ENCODE measurements at regions not wholly inside any gene's neighbourhood (a gene's known extent, or its start where the extent isn't known, plus 50 kb on each side); places are given as distances from the start of the nearest gene placed in this dataset.

DNA sequence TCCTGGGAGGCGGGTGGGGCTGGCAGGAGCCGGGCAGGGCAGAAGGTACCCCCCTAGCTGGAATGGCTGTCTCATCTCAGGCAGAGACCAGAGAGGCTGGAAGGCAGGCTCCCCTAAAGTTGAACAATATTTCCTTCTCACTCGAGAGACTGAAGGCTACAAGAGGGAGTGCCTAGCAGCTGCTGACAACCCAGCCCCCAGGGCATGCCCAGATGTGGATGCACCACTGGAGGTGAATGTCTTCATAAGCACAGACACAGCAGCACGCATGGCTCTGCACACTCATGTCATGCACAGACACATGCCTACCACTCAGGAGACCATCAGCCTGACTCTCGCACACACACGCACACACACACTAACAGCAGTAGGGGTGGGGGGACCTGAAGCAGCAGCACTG, 179.0 kb downstream of the CCT6B start:
- DNase-seq (ENCODE audit: low spot score) (no peak), ATAC-seq (no peak)
- intact Hi-C loops (cut with DNase I), result no loop called here

DNA sequence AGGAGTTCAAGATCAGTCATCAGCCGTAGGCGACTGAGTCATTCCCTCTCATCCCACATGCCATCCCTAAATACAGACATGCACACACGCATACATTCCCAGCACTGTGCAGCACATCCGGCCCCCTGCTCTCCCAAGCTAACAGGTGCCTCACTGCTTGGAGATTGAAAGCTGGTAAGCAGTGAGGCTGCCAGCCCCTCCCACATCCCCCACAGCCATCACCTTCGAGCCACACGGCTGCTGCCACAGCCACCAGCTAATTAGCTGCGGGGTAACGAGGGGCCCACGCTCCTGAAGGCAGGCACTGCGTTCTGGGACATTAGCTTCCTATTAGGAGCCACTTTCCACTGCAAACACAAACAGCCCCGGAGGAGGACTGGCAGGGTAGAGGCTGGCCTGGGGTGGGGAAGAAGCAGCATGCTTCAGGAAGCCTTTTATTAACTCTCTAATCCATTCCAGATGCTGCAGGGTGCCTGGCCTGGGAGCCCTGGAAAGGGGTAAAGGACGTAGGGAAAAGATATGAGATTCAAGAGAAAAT, 179.6 kb downstream of the CCT6B start:
- intact Hi-C loops (cut with DNase I), result no loop called here
- DNase-seq (ENCODE audit: low spot score) (no peak), ATAC-seq (no peak)

DNA sequence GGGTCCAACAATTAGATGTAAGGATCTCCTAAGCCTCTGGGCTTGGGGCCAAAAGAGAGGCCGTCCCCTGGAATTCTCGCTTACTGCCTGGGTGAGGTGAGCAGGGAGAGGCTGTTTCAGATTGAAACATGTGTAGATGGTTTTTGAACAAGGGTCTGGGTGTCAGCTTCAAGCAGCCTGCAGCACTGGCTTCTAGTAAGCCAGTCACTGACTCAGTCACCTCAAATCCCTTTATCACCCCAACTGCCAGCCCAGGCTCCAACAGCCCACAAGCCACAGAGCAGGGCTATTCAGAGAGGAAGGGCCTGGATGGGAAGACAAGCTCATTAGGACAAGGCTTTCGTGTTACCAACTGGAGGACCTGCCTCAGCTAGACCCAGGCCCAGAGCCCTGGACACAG, 180.2 kb downstream of the CCT6B start:
- DNase-seq (ENCODE audit: low spot score), result no peak
- intact Hi-C loops (cut with DNase I), result no loop called here
- ATAC-seq, result no peak

DNA sequence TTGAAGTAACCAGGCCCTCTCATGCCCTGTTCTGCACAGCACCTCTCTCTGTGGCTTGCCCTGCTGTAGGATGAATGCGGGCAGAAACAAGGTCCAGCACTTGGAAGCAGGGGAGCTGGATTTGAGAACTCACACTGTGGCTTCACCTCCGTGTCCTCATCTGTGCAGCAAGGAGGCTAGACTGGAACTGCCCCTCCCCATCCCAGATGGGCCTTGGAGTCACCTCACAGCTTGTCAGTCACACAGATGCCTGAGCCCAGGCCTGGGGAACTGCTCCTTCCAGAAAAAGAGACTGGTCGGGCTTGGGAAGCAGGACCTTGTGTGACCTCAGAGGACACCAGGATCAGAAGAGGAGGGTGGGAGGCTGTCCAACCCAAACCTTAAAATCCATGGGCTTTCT, 180.8 kb downstream of the CCT6B start:
- DNase-seq (ENCODE audit: low spot score) (no peak), ATAC-seq (no peak)
- intact Hi-C loops (cut with DNase I), result no loop called here

DNA sequence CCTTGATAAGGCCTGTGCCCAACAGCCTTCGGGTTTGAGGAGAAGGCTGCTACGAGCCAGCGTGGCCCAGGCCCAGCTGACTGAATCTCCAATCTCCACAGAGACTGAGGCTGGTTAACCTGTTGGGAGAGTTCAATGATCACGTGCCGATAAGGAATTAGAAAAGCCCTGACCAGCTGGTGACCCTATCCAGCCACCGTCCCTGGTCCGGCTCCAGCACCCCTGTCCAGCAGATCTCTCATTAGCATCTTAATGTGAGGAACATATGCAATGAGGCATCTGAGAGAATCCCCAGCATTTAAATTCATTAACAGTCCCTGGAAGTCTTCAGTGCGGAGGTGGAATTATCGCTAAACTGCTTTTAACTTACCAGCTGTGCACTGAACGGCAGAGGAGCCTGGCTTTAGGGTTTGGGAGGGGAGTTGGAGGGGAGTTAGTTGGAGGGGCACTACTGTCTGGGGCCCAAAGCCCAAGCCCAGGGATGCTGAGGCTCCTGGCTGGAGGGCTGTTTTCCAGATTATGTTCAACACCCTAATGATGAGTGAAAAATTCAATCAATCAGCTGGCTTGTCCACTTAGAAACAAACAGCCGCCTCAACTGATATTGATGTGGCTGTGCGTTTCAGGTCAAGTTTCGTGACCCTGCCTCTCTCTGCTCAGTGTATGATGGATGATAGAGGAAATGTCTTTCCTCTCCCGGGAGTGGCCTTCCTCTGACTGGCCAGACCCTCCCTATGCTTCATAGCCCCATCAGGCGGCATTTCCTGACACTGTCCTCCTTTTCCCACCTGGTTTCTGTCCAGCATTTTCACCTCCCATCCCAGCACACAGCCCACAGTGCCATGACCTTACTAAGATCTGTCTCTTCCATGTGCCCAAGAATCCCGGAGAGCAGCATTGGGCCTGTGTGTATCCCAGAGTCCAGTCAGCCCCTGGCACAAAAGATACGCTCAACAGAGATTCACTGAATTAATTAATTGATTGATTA, 184.5 kb downstream of the CCT6B start:
- DNase-seq (ENCODE audit: low spot score), result no peak
- intact Hi-C loops (cut with DNase I), result no loop called here
- no peak for ATAC-seq

DNA sequence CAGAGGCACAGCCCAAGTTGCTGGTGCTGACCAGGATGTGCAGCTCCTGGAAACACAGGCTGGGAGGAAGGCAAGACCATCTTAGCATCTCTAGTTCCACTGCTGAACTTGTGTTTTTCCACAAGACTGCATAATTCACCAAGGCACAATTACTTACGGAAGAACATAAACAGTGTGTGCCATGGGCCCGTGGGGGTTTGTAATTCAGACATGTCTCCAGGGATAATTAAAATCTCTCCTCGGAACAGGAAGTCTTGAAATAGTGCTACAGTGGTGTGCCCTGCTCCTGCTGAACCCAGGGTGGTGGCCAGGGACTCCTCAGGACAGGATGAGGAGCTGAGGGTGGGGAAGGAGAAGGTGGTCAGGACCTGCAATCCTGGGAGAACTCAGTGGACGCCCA, 188.2 kb downstream of the CCT6B start:
- ATAC-seq (no peak), DNase-seq (ENCODE audit: low spot score) (no peak)
- intact Hi-C loops (cut with DNase I), result no loop called here

DNA sequence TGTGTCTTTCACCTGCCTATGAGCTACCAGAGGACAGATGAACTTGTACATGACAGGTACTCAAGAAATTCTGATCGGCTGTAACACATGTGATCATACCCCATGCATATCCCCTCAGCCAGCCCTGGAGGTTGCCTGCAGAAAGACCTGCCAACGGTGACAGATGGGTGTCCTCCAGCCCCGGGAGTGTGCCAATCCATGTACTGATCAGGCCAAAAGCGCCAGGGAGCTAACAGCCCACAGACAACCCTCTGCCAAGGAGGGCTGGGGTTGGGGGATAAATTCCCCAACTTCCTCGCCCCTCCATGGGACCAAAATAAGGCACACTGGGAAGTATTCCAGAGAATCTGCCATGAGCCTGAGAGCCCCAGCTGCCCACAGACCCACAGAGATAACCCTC, 189.4 kb downstream of the CCT6B start:
- intact Hi-C loops (cut with DNase I), result no loop called here
- ATAC-seq, result no peak
- DNase-seq (ENCODE audit: low spot score), result no peak

DNA sequence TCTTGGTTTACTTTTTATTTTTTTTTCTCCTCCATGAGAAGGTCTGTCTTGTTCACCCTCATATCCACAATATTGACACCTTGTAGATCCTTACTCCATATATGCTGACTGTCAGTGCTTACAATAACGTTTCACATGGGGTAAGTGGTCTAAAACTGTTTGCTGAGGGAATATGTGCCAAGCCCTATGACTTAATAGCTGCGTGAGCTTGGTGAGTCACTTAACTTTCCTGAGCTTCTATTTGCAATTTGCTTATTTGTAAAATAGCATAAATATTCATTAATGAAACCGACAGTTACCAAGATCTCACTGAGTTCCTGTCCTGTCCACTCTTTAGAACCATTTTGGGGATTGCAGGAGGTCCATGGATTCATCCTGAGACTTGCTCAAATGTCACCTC, 190.7 kb downstream of the CCT6B start:
- no peak for ATAC-seq
- intact Hi-C loops (cut with DNase I), result no loop called here
- DNase-seq (ENCODE audit: low spot score), result no peak

DNA sequence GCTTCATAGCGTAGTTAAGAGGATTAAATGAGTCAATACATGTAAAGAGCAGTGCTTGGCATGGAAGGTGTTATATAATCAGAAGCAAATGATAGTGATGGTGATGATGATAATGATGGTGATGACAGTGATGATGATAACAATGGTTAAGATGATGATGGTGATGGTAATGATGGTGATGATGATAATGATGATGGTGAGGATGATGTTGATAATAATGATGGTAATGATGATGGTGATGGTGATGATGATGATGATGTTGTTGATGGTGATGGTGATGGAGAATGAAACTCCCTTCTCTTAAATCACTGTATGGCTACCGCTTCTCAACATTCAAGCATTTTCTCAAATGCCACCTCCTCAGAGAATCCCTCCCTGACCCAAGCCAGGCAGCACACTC, 190.5 kb downstream of the TMEM132E start:
- DNase-seq (ENCODE audit: low spot score) (no peak), ATAC-seq (no peak)
- intact Hi-C loops (cut with DNase I), result no loop called here

DNA sequence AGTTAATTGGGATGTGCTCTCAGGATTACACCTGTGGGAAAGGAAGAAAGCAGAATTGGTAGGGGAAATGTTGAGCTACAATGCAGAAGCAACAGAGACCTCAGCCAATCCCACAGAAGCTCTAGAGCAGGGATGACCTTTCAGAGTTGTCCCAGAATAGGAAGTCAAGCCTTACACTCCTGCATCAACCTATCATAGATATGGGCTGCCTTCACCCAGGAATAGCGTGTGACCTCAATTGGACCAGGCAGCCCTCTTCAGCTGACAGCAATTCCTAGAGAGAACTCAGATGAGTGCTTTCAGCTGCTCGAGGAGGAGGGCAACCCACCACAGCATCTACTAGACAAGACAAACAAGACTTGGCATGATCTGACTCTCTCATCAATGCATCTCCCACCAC, 189.7 kb downstream of the TMEM132E start:
- intact Hi-C loops (cut with DNase I), result no loop called here
- DNase-seq (ENCODE audit: low spot score) (no peak), ATAC-seq (no peak)

DNA sequence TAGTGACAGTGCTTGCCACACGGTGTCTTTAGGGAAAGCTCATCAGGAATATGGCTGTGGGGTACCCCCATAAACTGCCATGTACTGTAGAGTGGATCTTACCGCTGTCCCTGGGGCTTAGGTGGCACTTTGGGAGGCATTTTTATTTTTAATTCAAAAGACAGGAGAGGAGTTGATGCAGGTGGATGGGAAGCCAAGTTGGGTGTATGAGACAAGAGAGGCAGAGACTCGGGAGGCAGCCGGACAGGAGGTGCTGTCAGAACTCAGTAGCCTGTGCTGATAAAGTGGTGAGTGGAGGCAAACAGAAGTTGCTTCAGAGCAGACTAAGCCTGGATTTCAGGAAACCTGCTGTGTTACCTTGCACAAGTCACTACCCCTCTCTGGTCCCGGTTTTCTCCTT, 185.9 kb downstream of the TMEM132E start:
- ATAC-seq (no peak), DNase-seq (ENCODE audit: low spot score) (no peak)
- intact Hi-C loops (cut with DNase I), result no loop called here

DNA sequence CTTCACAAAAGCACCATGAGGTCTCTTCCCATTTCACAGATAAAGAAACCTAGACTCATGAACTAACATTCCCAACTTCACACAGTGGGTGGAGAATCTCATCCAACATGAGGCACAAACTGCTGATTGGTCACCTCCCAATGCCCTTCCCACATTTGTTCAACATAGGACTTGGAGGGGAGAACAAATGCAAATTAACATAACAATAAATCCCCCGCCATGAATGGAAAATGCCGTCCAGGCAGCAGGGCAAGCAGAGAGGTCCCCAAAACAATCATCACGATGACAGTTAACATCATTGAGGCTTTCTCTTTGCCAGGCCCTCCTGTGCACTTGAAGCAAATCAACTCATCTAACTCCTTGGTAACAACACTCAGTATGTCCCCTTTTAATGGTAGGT, 185.3 kb downstream of the TMEM132E start:
- DNase-seq (ENCODE audit: low spot score) (no peak), ATAC-seq (no peak)
- intact Hi-C loops (cut with DNase I), result no loop called here

DNA sequence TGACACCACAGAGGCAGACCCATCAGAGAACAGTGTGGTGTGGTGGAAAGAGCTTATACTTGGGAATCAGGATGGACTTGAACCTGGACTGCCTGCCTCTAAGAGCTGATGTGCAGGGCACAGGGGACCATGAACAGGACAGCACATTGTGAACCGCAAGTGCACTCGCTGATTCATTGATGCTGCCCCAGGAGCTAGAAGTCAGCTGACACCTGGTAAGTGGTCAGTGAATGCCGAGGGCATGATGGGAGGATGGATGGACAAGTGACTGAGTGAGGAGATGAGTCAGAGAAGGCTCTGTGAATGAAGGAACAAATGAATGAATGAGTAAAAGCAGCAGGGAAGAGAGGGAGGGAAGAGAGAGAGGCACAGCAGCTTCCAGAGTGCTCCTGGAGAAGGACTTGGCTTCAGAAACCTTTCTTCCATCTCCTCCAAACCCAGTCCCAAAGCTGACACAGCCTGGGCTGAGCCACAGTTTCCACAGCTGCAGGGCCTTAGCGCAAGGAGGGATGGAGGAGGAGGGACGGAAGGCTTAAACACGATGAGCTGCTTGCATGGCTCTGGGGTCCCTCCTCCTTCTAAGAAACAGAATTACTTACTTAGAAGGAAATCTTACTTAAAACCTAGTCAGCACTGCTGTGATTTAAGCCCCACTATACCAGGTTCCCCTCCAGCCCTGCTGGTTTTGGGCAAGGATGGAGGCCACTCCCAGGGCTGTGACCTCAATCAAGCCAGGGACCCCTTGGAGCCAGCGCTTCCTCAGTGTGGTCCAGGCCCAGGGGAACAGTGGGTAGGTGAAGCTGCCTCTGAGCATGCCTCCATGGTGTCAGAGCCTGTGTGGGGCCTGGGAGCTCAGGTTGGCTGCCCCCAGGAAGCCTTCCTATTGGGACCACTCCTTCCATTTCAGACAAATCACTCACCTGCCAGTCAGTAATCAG, 184.6 kb downstream of the TMEM132E start:
- DNase-seq (ENCODE audit: low spot score), result no peak
- ATAC-seq, result no peak
- intact Hi-C loops (cut with DNase I), result no loop called here

DNA sequence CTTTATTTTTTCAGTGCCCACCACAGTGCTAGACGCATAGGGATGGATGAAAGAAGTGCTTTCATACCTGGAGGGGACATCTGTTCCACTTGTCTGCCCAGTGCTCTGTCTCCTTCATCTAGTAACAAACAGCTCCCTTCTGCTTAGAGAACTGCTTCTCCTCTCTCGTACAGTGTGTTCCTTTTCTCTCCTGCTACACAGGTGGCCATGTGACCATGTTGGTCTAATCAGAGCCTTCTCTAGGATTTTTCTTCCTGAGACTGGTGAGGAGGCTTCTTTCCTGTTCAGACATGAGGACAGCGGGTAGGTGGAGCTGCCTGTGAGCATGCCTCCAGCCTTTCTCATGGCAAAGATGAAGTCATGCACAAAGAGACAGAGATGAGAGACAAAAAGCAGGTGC, 182.7 kb downstream of the TMEM132E start:
- no peak for ATAC-seq

DNA sequence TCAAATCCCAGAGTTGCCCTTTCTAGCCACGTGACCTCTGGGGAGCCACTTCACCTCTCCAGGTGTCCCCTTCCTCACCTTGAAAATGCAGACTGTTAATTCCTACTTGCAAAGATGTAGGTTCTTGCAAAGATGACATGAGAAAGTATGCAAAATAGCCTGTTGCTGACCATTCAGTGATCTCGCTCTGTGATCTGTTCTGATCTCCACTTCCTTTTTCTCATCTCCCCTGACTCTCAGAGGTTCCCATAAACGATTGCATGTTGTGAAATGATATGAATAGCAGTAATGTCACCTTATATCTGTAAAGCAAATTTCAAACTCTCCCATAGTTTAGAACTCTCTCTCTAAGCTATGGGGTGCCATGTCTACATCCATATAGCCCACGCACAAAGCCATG, 182.3 kb downstream of the TMEM132E start:
- DNase-seq (ENCODE audit: low spot score) (no peak), ATAC-seq (no peak)

More for the DNA sequence above, 182.7 kb downstream of the TMEM132E start:
- intact Hi-C loops (cut with DNase I), result no loop called here
- no peak for DNase-seq (ENCODE audit: low spot score)

DNA sequence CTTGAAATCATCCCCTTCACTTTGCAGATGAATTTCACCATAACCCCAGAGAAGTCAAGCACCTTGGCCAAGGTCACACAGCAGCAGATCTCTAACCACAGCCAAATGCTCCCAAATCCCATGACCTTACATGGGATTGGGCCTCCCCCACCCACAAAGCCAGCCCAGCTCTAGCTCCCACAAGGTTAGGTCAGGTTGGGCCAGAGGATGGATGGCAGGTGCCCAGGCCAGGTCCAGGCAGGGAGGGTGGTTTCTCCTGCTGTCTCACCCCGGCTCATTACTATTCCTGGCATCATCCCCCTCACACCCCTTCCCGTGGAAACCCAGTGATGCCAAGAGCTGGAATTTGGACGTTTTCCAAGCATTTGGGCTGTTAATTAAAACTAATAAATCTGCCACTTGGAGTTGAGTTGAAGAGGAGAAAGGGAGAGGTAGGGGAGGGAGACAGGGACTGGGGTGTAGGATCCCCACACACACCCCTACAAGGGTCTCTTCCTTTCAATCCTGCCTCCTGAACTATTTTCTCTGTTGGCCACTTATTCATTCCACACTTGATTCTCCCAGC, 181.6 kb downstream of the TMEM132E start:
- ATAC-seq, result no peak
- DNase-seq (ENCODE audit: low spot score), result no peak
- intact Hi-C loops (cut with DNase I), result loop anchor here (1.0 kb wide), 1 partner anchor 36 kb away; no protein-coding TSS in a partner anchor

More for the DNA sequence above, 182.3 kb downstream of the TMEM132E start:
- intact Hi-C loops (cut with DNase I), result loop anchor here (1.0 kb wide), 1 partner anchor 36 kb away; no protein-coding TSS in a partner anchor

DNA sequence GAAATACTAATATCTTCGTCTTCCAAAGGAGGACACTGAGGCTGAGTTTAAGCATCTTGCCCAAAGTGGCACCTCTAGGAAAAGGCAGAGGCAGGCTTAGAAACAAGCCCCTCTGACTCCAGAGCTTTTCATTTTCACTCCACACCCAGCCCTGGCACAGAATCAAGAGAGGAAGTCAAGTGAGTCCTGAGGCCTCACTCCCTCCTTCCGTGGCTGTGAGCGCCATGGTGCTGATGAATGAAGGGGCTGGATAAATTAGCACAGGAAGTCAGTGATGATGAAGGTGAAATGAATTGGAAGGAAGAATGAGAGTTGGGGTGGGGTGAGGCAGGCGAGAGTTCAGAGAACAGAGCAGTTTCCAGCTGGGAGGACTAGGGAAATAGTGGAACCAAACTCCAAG, 179.3 kb downstream of the TMEM132E start:
- no peak for DNase-seq (ENCODE audit: low spot score)

DNA sequence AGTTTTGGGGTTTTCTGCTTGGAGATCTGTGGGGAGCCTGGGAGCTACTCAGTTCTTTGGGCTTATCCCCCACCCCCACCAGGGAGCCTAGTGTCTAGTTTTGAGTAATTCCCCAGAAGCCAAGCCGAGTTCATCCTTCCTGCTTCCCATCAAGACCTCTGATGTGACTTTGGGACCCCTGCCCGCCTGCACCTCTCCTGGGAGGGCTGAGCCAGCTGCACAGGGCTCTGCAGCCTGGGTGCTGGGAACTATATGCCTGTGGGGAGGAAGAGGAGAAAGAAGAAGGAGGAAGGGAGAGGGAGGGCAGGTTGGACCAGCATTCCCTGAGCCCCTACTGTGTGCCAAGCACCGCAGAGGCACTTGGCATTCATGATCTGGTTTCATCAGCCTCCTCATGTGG, 178.9 kb downstream of the TMEM132E start:
- intact Hi-C loops (cut with DNase I), result no loop called here
- DNase-seq (ENCODE audit: low spot score) (no peak), ATAC-seq (no peak)

More for the DNA sequence above, 179.3 kb downstream of the TMEM132E start:
- no peak for ATAC-seq
- intact Hi-C loops (cut with DNase I), result no loop called here

DNA sequence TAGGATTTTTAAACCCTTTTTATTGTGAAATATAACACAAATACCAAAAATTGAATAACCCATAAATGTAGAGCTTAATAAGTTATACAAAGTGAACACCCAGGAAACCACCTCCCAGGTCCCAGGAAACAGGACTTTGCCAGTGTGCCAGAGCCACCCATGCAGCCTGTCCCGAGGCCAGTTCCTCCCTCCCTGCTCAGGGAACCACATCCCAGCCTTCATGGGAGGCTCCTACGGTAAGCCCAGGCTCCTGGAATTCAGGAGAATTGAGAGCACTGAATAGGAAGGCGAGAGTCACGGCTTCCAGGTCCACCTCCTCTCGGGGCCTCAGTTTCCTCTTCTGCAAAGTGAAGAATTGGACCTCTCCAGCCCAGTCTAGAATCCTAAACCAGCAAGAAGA, 178.2 kb downstream of the TMEM132E start:
- no peak for ATAC-seq
- no peak for DNase-seq (ENCODE audit: low spot score)
- intact Hi-C loops (cut with DNase I), result no loop called here
